T-cell (primary cell): ENCODE measurements at regions not wholly inside any gene's neighbourhood (a gene's known extent, or its start where the extent isn't known, plus 50 kb on each side); places are given as distances from the start of the nearest gene placed in this dataset.
A peak's percentile ranks its signal among the peaks of the same experiment; 100 is the strongest.
"Not testable (repeated sequence)": the region's sequence is repeated elsewhere in the genome, so short reads cannot be mapped to it uniquely, and the experiment has no call there.

Source experiments
- ATAC-seq, 4 experiments: fragments of 200-7000 bp in 3 of 4; fragments of 150-1000 bp in 1 of 4; cut with Tn5 transposase; replicated peaks in 1 of 4; 1 replicate in 3 of 4; 2 replicates in 1 of 4; pipeline ENCODE4 v1.10.0; 2021; ENCODE audit warnings: moderate library complexity in 3 of 4, mild to moderate bottlenecking in 2 of 4, moderate number of reproducible peaks in 1 of 4
- CTCF ChIA-PET, 2 donors: fragments of 300-600 bp; sonication (Branson Sonifier 250); formaldehyde crosslinking; loops; one replicate each; lab custom pipeline; 2022; ENCODE audit warnings: antibody characterized with exemption in 2 of 2; lab: Charles Lee
- POLR2A ChIA-PET, 2 donors: fragments of 300-600 bp; sonication (Branson Sonifier 250); formaldehyde crosslinking; loops; one replicate each; lab custom pipeline; 2022; ENCODE audit warnings: antibody characterized with exemption in 2 of 2; lab: Charles Lee
- DNase-seq, 35 experiments: peaks; one replicate each; pipeline versions ENCODE4 v3.0.0 to v3.0.0-alpha.2; 2013 to 2023
- H3K27ac ChIP-seq: one replicate; pipeline ENCODE4 v1.5.1; 2013; ENCODE audit warnings: low read length
- H3K27me3 ChIP-seq, 2 experiments: replicated peaks in 1 of 2; 1 replicate in 1 of 2; 2 replicates in 1 of 2; pipeline versions ENCODE4 v1.6.1 to v1.7.0; 2013; ENCODE audit warnings: low read length in 1 of 2, mixed read lengths in 1 of 2; ENCODE audit not compliant: control insufficient read depth in 2 of 2, insufficient read depth in 2 of 2; ENCODE audit errors: extremely low read depth in 1 of 2
- H3K36me3 ChIP-seq, 2 donors: 1 replicate in 1 of 2; 2 replicates in 1 of 2; pipeline versions ENCODE4 v1.6.1 to v1.7.0; 2013; ENCODE audit warnings: low read length in 1 of 2; ENCODE audit not compliant: control insufficient read depth in 2 of 2, insufficient read depth in 1 of 2; ENCODE audit errors: extremely low read depth in 1 of 2
- H3K4me1 ChIP-seq, 2 experiments: 1 replicate in 1 of 2; 2 replicates in 1 of 2; pipeline versions ENCODE4 v1.6.1 to v1.7.0; 2013; ENCODE audit warnings: low read length in 2 of 2, mixed read lengths in 1 of 2; ENCODE audit not compliant: insufficient read depth in 2 of 2, control insufficient read depth in 1 of 2; ENCODE audit errors: extremely low read depth in 1 of 2
- H3K4me3 ChIP-seq, 2 donors: 1 replicate in 1 of 2; 2 replicates in 1 of 2; pipeline versions ENCODE4 v1.5.1 to v1.7.0; 2013; ENCODE audit warnings: mild to moderate bottlenecking in 2 of 2, low read length in 1 of 2, moderate library complexity in 1 of 2; ENCODE audit not compliant: control insufficient read depth in 1 of 2; ENCODE audit errors: extremely low read depth in 1 of 2
- H3K9me3 ChIP-seq: 2 replicates; pipeline ENCODE4 v1.7.0; 2013
- H3K27ac Mint-ChIP-seq, 2 donors: one replicate each; pipeline ENCODE4 v1.8.0; 2020 to 2021; ENCODE audit warnings: mild to moderate bottlenecking in 2 of 2, mixed read lengths in 2 of 2
- H3K27me3 Mint-ChIP-seq, 2 donors: one replicate each; pipeline ENCODE4 v1.8.0; 2021 to 2022; ENCODE audit warnings: mixed read lengths in 2 of 2
- H3K36me3 Mint-ChIP-seq: one replicate; pipeline ENCODE4 v1.8.0; 2021; ENCODE audit warnings: mixed read lengths
- H3K4me1 Mint-ChIP-seq, 3 donors: one replicate each; pipeline ENCODE4 v1.8.0; 2020 to 2022; ENCODE audit warnings: mixed read lengths in 3 of 3, mild to moderate bottlenecking in 1 of 3
- H3K4me3 Mint-ChIP-seq, 3 donors: one replicate each; pipeline ENCODE4 v1.8.0; 2020 to 2022; ENCODE audit warnings: mild to moderate bottlenecking in 3 of 3, mixed read lengths in 3 of 3, moderate library complexity in 3 of 3
- H3K9me3 Mint-ChIP-seq, 3 donors: one replicate each; pipeline ENCODE4 v1.8.0; 2020 to 2022; ENCODE audit warnings: mixed read lengths in 3 of 3
- WGBS: methylation state at CpG from one replicate; pipeline ENCODE4 v1.1.5; 2013; ENCODE audit warnings: missing lambda C conversion rate; ENCODE audit not compliant: insufficient coverage; 5-methylcytosine and 5-hydroxymethylcytosine counted together

GRCh38 chr19:30066781-30067759, 125.0 kb downstream of the URI1 start:
- no peak for DNase-seq
- Mint-ChIP-seq H3K27ac (no peak overlapping the region), H3K36me3 (no peaks in the 10 kb centered on the region), H3K4me3 (no peak overlapping the region), H3K27me3 (peaks cover 0 to 2% of the 10 kb centered on the region in 2 donors), H3K4me1 (no peaks in the 10 kb centered on the region), H3K9me3 (no peaks in the 10 kb centered on the region)
- POLR2A ChIA-PET, result no interaction called here
- 67% methylated on average over 6 of the region's 10 CpGs for WGBS
- H3K4me3 ChIP-seq, result no peak overlapping the region
- no peak for ATAC-seq
- H3K4me1 ChIP-seq, result no peaks in the 10 kb centered on the region
- CTCF ChIA-PET, result no interaction called here
- H3K27ac ChIP-seq, result no peak overlapping the region
- no peaks in the 10 kb centered on the region for H3K9me3 ChIP-seq
- H3K27me3 ChIP-seq, result peaks cover 0 to 39% of the 10 kb centered on the region in 2 experiments
- H3K36me3 ChIP-seq, result no peaks in the 10 kb centered on the region

DNA sequence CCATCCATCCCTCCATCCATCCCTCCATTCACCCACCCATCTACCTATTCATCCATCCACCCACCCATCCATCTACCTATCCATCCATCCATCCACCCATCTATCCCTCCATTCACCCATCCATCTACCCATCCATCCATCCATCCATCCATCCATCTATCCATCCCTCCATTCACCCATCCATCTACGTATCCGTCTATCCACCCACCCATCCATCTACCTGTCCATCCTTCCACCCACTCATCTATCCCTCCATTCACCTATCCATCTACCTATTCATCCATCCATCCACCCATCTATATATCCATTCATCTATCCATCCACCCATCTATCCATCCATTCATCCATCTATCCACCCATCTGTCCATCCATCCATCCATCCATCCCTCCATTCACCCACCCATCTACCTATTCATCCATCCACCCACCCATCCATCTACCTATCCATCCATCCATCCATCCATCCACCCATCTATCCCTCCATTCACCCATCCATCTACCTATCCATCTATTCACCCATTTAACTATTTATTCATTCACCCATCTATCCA, 126.0 kb downstream of the URI1 start:
- CTCF ChIA-PET, POLR2A ChIA-PET, H3K36me3 Mint-ChIP-seq, H3K4me3 ChIP-seq, H3K9me3 ChIP-seq, H3K4me1 Mint-ChIP-seq, H3K4me3 Mint-ChIP-seq, H3K27ac ChIP-seq, ATAC-seq, DNase-seq, H3K4me1 ChIP-seq, H3K9me3 Mint-ChIP-seq, H3K27ac Mint-ChIP-seq, H3K27me3 Mint-ChIP-seq, H3K36me3 ChIP-seq: not testable (repeated sequence)
- WGBS, result 96% methylated on average over 2 of the region's 2 CpGs
- H3K27me3 ChIP-seq, result peaks cover 0 to 35% of the 10 kb centered on the region in 2 experiments

GRCh38 chr19:30068528-30069395, 126.7 kb downstream of the URI1 start:
- WGBS, result no CpG with 5 or more reads among the region's 2 CpGs

DNA sequence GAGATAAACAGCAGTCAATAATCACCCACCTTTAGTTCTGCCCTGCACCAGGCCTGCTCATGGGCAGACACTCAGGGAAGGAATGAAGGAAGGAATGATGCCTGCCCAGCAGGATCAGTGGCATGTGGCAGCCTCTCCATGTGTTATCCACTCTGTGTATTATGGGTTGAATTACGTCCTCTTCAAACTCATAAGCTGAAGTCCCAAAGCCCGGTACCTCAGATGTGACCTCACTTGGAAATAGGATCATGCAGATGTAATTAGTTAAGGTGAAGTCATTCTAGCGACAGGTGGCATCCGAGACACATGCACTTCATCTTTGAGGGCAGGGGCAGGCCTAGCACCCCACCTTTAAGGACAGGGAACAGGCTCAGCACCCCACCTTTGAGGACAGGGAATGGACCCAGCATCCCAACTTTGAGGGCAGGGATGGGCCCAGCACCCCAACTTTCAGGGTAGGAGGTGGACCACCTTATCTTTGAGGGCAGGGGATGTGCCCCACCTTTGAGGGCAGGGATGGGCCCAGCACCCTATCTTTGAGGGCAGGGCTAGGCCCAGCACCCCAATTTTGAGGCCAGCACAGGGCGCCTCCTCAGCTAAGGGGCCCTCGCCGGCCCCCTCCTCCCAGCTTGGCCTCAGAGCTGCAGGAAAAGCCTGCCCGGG, 127.6 kb downstream of the URI1 start:
- ATAC-seq (no peak), DNase-seq (peak in 1 of 35 experiments; percentile 11)
- Histone ChIP-seq H3K27me3 (peaks cover 0 to 35% of the 10 kb centered on the region in 2 experiments), H3K36me3 (no peaks in the 10 kb centered on the region), H3K4me1 (no peaks in the 10 kb centered on the region), H3K9me3 (no peaks in the 10 kb centered on the region), H3K27ac (no peak overlapping the region), H3K4me3 (no peak overlapping the region)
- no peaks in the 10 kb centered on the region for H3K9me3 Mint-ChIP-seq
- no peaks in the 10 kb centered on the region for H3K36me3 Mint-ChIP-seq
- POLR2A ChIA-PET, result no interaction called here
- CTCF ChIA-PET, result no interaction called here
- H3K4me1 Mint-ChIP-seq, result no peaks in the 10 kb centered on the region
- WGBS, result 95% methylated on average over 2 of the region's 8 CpGs
- no peak overlapping the region for H3K27ac Mint-ChIP-seq
- H3K27me3 Mint-ChIP-seq, result peaks cover 0 to 6% of the 10 kb centered on the region in 2 donors
- no peak overlapping the region for H3K4me3 Mint-ChIP-seq

More at GRCh38 chr19:30068528-30069395, 126.7 kb downstream of the URI1 start:
- Mint-ChIP-seq H3K36me3 (no peaks in the 10 kb centered on the region), H3K27me3 (peaks cover 0 to 5% of the 10 kb centered on the region in 2 donors), H3K9me3 (no peaks in the 10 kb centered on the region), H3K4me3 (no peak overlapping the region), H3K27ac (no peak overlapping the region), H3K4me1 (no peaks in the 10 kb centered on the region)
- Histone ChIP-seq H3K9me3 (no peaks in the 10 kb centered on the region), H3K27ac (no peak overlapping the region), H3K4me3 (no peak overlapping the region), H3K27me3 (peaks cover 0 to 31% of the 10 kb centered on the region in 2 experiments), H3K4me1 (no peaks in the 10 kb centered on the region), H3K36me3 (no peaks in the 10 kb centered on the region)
- ATAC-seq, result no peak
- no peak for DNase-seq
- ChIA-PET CTCF (no interaction called here), POLR2A (no interaction called here)

GRCh38 chr19:30070198-30070967, 128.3 kb downstream of the URI1 start:
- Histone ChIP-seq H3K27me3 (peaks cover 0 to 31% of the 10 kb centered on the region in 2 experiments), H3K4me1 (no peaks in the 10 kb centered on the region), H3K4me3 (no peak overlapping the region), H3K27ac (no peak overlapping the region), H3K36me3 (no peaks in the 10 kb centered on the region), H3K9me3 (no peaks in the 10 kb centered on the region)
- Mint-ChIP-seq H3K27me3 (peaks cover 0 to 6% of the 10 kb centered on the region in 2 donors), H3K36me3 (no peaks in the 10 kb centered on the region), H3K9me3 (no peaks in the 10 kb centered on the region), H3K4me1 (no peaks in the 10 kb centered on the region), H3K27ac (no peak overlapping the region), H3K4me3 (no peak overlapping the region)
- DNase-seq (peak in 1 of 35 experiments; percentile 1), ATAC-seq (no peak)
- ChIA-PET POLR2A (no interaction called here), CTCF (no interaction called here)
- WGBS, result 75% methylated on average over 20 of the region's 29 CpGs
